UCSD-AML1 (cell line): ENCODE measurements at regions not wholly inside any gene's neighbourhood (a gene's known extent, or its start where the extent isn't known, plus 50 kb on each side); places are given as distances from the start of the nearest gene placed in this dataset.

Source experiments
- DNase-seq: peaks from one replicate; lab custom pipeline; 2025; ENCODE audit not compliant: unreplicated experiment; lab: John Stamatoyannopoulos, UW

- no peak for DNase-seq
Measured at GRCh38 chr4:137468836-137469235, 63.5 kb downstream of the PCDH18 start.

- no peak for DNase-seq
Measured at GRCh38 chr4:137467537-137467936, 64.8 kb downstream of the PCDH18 start.

GRCh38 chr4:137463377-137464003 is 68.8 kb downstream of the PCDH18 start:
- no peak for DNase-seq

- DNase-seq: no peak
Measured at GRCh38 chr4:137455647-137456321, 76.5 kb downstream of the PCDH18 start.

GRCh38 chr4:137454767-137455166 is 77.5 kb downstream of the PCDH18 start:
- DNase-seq: no peak

- no peak for DNase-seq
Measured at GRCh38 chr4:137452799-137453198, 79.5 kb downstream of the PCDH18 start.

GRCh38 chr4:137451172-137451825 is 81.0 kb downstream of the PCDH18 start:
- no peak for DNase-seq

GRCh38 chr4:137448402-137448801 is 83.9 kb downstream of the PCDH18 start:
- DNase-seq: no peak

- DNase-seq: no peak
Measured at GRCh38 chr4:137446071-137446470, 86.2 kb downstream of the PCDH18 start.

- DNase-seq: no peak
Measured at GRCh38 chr4:137443031-137443800, 89.1 kb downstream of the PCDH18 start.

- DNase-seq: no peak
Measured at GRCh38 chr4:137432446-137433311, 99.6 kb downstream of the PCDH18 start.

- DNase-seq: no peak
Measured at GRCh38 chr4:137430171-137430570, 102.1 kb downstream of the PCDH18 start.

- DNase-seq: no peak
Measured at GRCh38 chr4:137427411-137427810, 104.9 kb downstream of the PCDH18 start.

- no peak for DNase-seq
Measured at GRCh38 chr4:137425281-137425680, 107.0 kb downstream of the PCDH18 start.

GRCh38 chr4:137422666-137423065 is 109.6 kb downstream of the PCDH18 start:
- no peak for DNase-seq

GRCh38 chr4:137421796-137422195 is 110.5 kb downstream of the PCDH18 start:
- DNase-seq: no peak

GRCh38 chr4:137420901-137421396 is 111.3 kb downstream of the PCDH18 start:
- no peak for DNase-seq

GRCh38 chr4:137417676-137418075 is 114.6 kb downstream of the PCDH18 start:
- no peak for DNase-seq

GRCh38 chr4:137414802-137415201 is 117.5 kb downstream of the PCDH18 start:
- DNase-seq: no peak

- DNase-seq: no peak
Measured at GRCh38 chr4:137408527-137409177, 123.6 kb downstream of the PCDH18 start.
